Natural killer cell (primary cell): ENCODE measurements at regions not wholly inside any gene's neighbourhood (a gene's known extent, or its start where the extent isn't known, plus 50 kb on each side); places are given as distances from the start of the nearest gene placed in this dataset.

Source experiments
- ATAC-seq, 3 donors: fragments of 150-1000 bp in 2 of 3; fragments of 200-7000 bp in 1 of 3; cut with Tn5 transposase; 1 replicate in 1 of 3; 2 replicates in 2 of 3; pipeline ENCODE4 v1.10.0; 2021; ENCODE audit warnings: mild to moderate bottlenecking in 2 of 3, moderate library complexity in 2 of 3
- DNase-seq, 2 donors: peaks; one replicate each; pipeline versions ENCODE4 v3.0.0 to v3.0.0-alpha.2; 2013 to 2021; ENCODE audit warnings: mixed read lengths in 1 of 2
- H3K27ac ChIP-seq: one replicate; pipeline ENCODE4 v1.5.1; 2013; ENCODE audit warnings: mild to moderate bottlenecking, low read length
- H3K27me3 ChIP-seq: one replicate; pipeline ENCODE4 v1.6.1; 2013; ENCODE audit warnings: low read length; ENCODE audit not compliant: control insufficient read depth, insufficient read depth
- H3K36me3 ChIP-seq: one replicate; pipeline ENCODE4 v1.6.1; 2013; ENCODE audit warnings: low read length; ENCODE audit not compliant: control insufficient read depth, insufficient read depth
- H3K4me1 ChIP-seq: one replicate; pipeline ENCODE4 v1.6.1; 2013; ENCODE audit warnings: low read length; ENCODE audit not compliant: control insufficient read depth, insufficient read depth
- H3K4me3 ChIP-seq: one replicate; pipeline ENCODE4 v1.5.1; 2013; ENCODE audit warnings: low read length
- H3K9me3 ChIP-seq: one replicate; pipeline ENCODE4 v1.6.1; 2013; ENCODE audit warnings: low read length; ENCODE audit not compliant: control insufficient read depth, insufficient read depth
- H3K27ac Mint-ChIP-seq, 2 donors: one replicate each; pipeline ENCODE4 v1.8.0; 2022; ENCODE audit warnings: mild to moderate bottlenecking in 2 of 2, mixed read lengths in 2 of 2, moderate library complexity in 1 of 2
- H3K27me3 Mint-ChIP-seq, 2 donors: one replicate each; pipeline ENCODE4 v1.8.0; 2022; ENCODE audit warnings: low read depth in 2 of 2, mixed read lengths in 2 of 2
- H3K36me3 Mint-ChIP-seq: one replicate; pipeline ENCODE4 v1.8.0; 2022; ENCODE audit warnings: mixed read lengths
- H3K4me1 Mint-ChIP-seq, 2 donors: one replicate each; pipeline ENCODE4 v1.8.0; 2022; ENCODE audit warnings: mixed read lengths in 2 of 2
- H3K4me3 Mint-ChIP-seq: one replicate; pipeline ENCODE4 v1.8.0; 2022; ENCODE audit warnings: mild to moderate bottlenecking, moderate library complexity, mixed read lengths
- H3K9me3 Mint-ChIP-seq, 2 donors: one replicate each; pipeline ENCODE4 v1.8.0; 2022; ENCODE audit warnings: mixed read lengths in 2 of 2
- CTCF ChIP-seq: fragments of 200-600 bp; IDR thresholded peaks from one replicate; pipeline ENCODE4 v1.8.0; 2022; ENCODE audit warnings: antibody characterized with exemption
- WGBS: methylation state at CpG from one replicate; pipeline ENCODE4 v1.1.7; 2013; ENCODE audit warnings: missing lambda C conversion rate; ENCODE audit not compliant: insufficient coverage; 5-methylcytosine and 5-hydroxymethylcytosine counted together
- intact Hi-C: fragments of 100-400 bp; cut with micrococcal nuclease; formaldehyde crosslinking; loops from one replicate; pipeline ENCODE4 v1.14.2; 2022

DNA sequence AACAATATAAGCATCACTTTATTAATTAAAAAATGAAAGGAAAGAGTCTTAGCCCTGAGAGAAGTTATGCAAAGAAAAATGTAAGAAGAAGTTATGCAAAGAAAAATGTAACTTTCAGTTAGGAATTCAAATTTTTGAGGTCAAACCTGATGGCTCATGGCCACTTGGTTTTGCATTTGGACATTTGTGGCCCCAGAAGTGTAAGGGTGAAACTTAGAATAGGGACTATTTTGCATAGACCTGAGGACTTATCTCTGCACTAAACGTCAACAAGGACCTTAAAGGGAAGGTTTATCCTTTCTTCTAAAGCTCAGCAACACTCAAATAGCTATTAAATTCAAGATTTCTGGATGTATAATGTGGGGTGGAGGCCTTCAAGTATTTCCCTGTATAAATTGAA is 724.5 kb upstream of the POT1 start:
- TF ChIP-seq CTCF: no peak
- ATAC-seq (no peak), DNase-seq (no peak)
- Histone ChIP-seq H3K9me3 (no peaks in the 10 kb centered on the region), H3K36me3 (no peaks in the 10 kb centered on the region), H3K4me3 (no peak overlapping the region), H3K27ac (no peak overlapping the region), H3K4me1 (no peaks in the 10 kb centered on the region), H3K27me3 (no peaks in the 10 kb centered on the region)
- no peaks in the 10 kb centered on the region for H3K36me3 Mint-ChIP-seq
- intact Hi-C loops: no loop called here
- no peak overlapping the region for H3K27ac Mint-ChIP-seq
- no peaks in the 10 kb centered on the region for H3K27me3 Mint-ChIP-seq
- no CpG with 5 or more reads among the region's 1 CpG for WGBS
- peaks cover 0 to 7% of the 10 kb centered on the region in 2 donors for H3K4me1 Mint-ChIP-seq
- H3K4me3 Mint-ChIP-seq: no peak overlapping the region
- no peaks in the 10 kb centered on the region for H3K9me3 Mint-ChIP-seq

GRCh38 chr7:125651823-125652528 is 722.4 kb upstream of the POT1 start:
- Histone ChIP-seq H3K27ac (no peak overlapping the region), H3K4me1 (no peaks in the 10 kb centered on the region), H3K9me3 (no peaks in the 10 kb centered on the region), H3K36me3 (no peaks in the 10 kb centered on the region), H3K27me3 (no peaks in the 10 kb centered on the region), H3K4me3 (no peak overlapping the region)
- no peaks in the 10 kb centered on the region for H3K9me3 Mint-ChIP-seq
- H3K4me1 Mint-ChIP-seq: peaks cover 0 to 7% of the 10 kb centered on the region in 2 donors
- no peak for ATAC-seq
- 70% methylated on average over 5 of the region's 8 CpGs for WGBS
- intact Hi-C loops: no loop called here
- no peak for TF ChIP-seq CTCF
- DNase-seq: no peak
- no peaks in the 10 kb centered on the region for H3K27me3 Mint-ChIP-seq
- no peak overlapping the region for H3K27ac Mint-ChIP-seq
- H3K4me3 Mint-ChIP-seq: no peak overlapping the region
- H3K36me3 Mint-ChIP-seq: no peaks in the 10 kb centered on the region

DNA sequence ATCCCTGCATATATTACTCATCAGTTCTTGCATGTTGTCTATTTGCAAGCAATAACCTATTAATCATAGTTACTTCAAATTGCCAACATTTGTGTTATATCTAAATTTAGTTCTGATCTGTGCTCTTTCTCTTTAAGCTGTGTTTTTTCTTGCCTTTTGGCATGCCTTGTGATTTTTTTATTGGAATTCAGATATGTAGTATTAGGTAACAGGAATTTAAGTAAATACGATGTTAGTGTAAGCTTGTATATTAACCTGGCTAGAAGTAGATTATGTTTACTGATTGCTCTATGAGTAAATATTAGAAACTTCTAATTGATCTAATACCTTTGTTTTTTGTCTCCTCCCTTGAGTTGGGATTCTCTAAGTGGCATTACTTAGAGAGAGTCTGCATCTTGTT is 718.9 kb upstream of the POT1 start:
- H3K4me3 ChIP-seq: no peak overlapping the region
- intact Hi-C loops: no loop called here
- no peak for ATAC-seq
- no peak for DNase-seq
- H3K4me3 Mint-ChIP-seq: no peak overlapping the region
- no peaks in the 10 kb centered on the region for H3K36me3 Mint-ChIP-seq
- no peaks in the 10 kb centered on the region for H3K4me1 ChIP-seq
- no peaks in the 10 kb centered on the region for H3K36me3 ChIP-seq
- no peaks in the 10 kb centered on the region for H3K27me3 Mint-ChIP-seq
- H3K4me1 Mint-ChIP-seq: peaks cover 0 to 7% of the 10 kb centered on the region in 2 donors
- H3K27ac ChIP-seq: no peak overlapping the region
- WGBS: 100% methylated on average over 1 of the region's 1 CpG
- H3K27me3 ChIP-seq: no peaks in the 10 kb centered on the region
- no peak for TF ChIP-seq CTCF
- H3K27ac Mint-ChIP-seq: no peak overlapping the region
- no peaks in the 10 kb centered on the region for H3K9me3 Mint-ChIP-seq
- no peaks in the 10 kb centered on the region for H3K9me3 ChIP-seq

- H3K9me3 ChIP-seq: no peaks in the 10 kb centered on the region
- no peak for DNase-seq
- Mint-ChIP-seq H3K27ac (no peak overlapping the region), H3K4me3 (no peak overlapping the region), H3K4me1 (no peaks in the 10 kb centered on the region), H3K27me3 (no peaks in the 10 kb centered on the region), H3K9me3 (peaks cover 0 to 5% of the 10 kb centered on the region in 2 donors), H3K36me3 (no peaks in the 10 kb centered on the region)
- no peak overlapping the region for H3K4me3 ChIP-seq
- WGBS: 95% methylated on average over 4 of the region's 4 CpGs
- TF ChIP-seq CTCF: no peak
- H3K4me1 ChIP-seq: no peaks in the 10 kb centered on the region
- H3K27ac ChIP-seq: no peak overlapping the region
- no peaks in the 10 kb centered on the region for H3K36me3 ChIP-seq
- intact Hi-C loops: no loop called here
- H3K27me3 ChIP-seq: no peaks in the 10 kb centered on the region
- ATAC-seq: no peak
Measured at GRCh38 chr7:125645770-125646169, 716.1 kb upstream of the POT1 start.
